A673 (cell line): ENCODE measurements at regions not wholly inside any gene's neighbourhood (a gene's known extent, or its start where the extent isn't known, plus 50 kb on each side); places are given as distances from the start of the nearest gene placed in this dataset.
A peak's percentile ranks its signal among the peaks of the same experiment; 100 is the strongest.

Source experiments
- BruUV-seq: library from RNA; stranded (reverse); fragments of 400-500 nt; replicated peaks from 2 replicates; lab custom pipeline; 2021; lab: Mats Ljungman, UMichigan
- CTCF ChIA-PET: fragments of 300-600 bp; sonication (Branson Sonifier 250); formaldehyde crosslinking; loops from one replicate; lab custom pipeline; 2022; ENCODE audit warnings: antibody characterized with exemption; lab: Charles Lee
- POLR2A ChIA-PET: fragments of 300-600 bp; sonication (Branson Sonifier 250); formaldehyde crosslinking; loops from one replicate; lab custom pipeline; 2022; ENCODE audit warnings: antibody characterized with exemption; ENCODE audit not compliant: low non-redundant PET; lab: Charles Lee
- DNase-seq: peaks from one replicate; pipeline ENCODE4 v3.0.0-alpha.2; 2015; ENCODE audit warnings: low spot score
- H3K27ac ChIP-seq: fragments of 200-600 bp; sonication (generic); 2 replicates; pipeline ENCODE4 v1.5.1; 2016; ENCODE audit warnings: mixed run types, low read depth, mild to moderate bottlenecking, mixed read lengths, antibody characterized with exemption, low read length; ENCODE audit not compliant: poor library complexity, severe bottlenecking
- H3K27me3 ChIP-seq: fragments of 200-600 bp; sonication (generic); replicated peaks from 2 replicates; pipeline ENCODE4 v1.6.1; 2017; ENCODE audit warnings: mixed run types, low read depth, mild to moderate bottlenecking, mixed read lengths, antibody characterized with exemption, low read length; ENCODE audit not compliant: insufficient read depth, poor library complexity
- H3K36me3 ChIP-seq: fragments of 200-600 bp; sonication (generic); 2 replicates; pipeline ENCODE4 v1.6.1; 2016; ENCODE audit warnings: mixed run types, mild to moderate bottlenecking, mixed read lengths, antibody characterized with exemption, low read length; ENCODE audit not compliant: insufficient read depth, poor library complexity, severe bottlenecking
- H3K4me1 ChIP-seq: fragments of 200-600 bp; sonication (generic); 2 replicates; pipeline ENCODE4 v1.6.1; 2017; ENCODE audit warnings: mixed run types, mild to moderate bottlenecking, mixed read lengths, antibody characterized with exemption, low read length; ENCODE audit not compliant: insufficient read depth, poor library complexity, severe bottlenecking
- H3K4me3 ChIP-seq: fragments of 200-600 bp; sonication (generic); 2 replicates; pipeline ENCODE4 v1.5.1; 2016; ENCODE audit warnings: low read depth, mixed run types, mild to moderate bottlenecking, mixed read lengths, low read length; ENCODE audit not compliant: poor library complexity, severe bottlenecking
- H3K9me3 ChIP-seq: fragments of 200-600 bp; sonication (generic); 2 replicates; pipeline ENCODE4 v1.6.1; 2016; ENCODE audit warnings: mixed run types, low read depth, mild to moderate bottlenecking, mixed read lengths, antibody characterized with exemption, low read length; ENCODE audit not compliant: poor library complexity, severe bottlenecking
- EZH2 ChIP-seq: fragments of 200-600 bp; sonication (generic); IDR thresholded peaks from 2 replicates; pipeline ENCODE4 v1.6.1; 2017; ENCODE audit warnings: borderline replicate concordance, low read depth, mild to moderate bottlenecking, mixed read lengths, antibody characterized with exemption, low read length; ENCODE audit not compliant: poor library complexity, severe bottlenecking
- intact Hi-C: fragments of 100-400 bp; cut with micrococcal nuclease; formaldehyde crosslinking; loops from one replicate; pipeline ENCODE4 v1.10.0; 2022; ENCODE audit not compliant: unreplicated experiment
- TF ChIP-seq, protein P1 (sequence below): fragments of 300-800, 200-600 bp; sonication (generic); conservative IDR thresholded peaks from 2 replicates; pipeline ENCODE4 v1.5.1; 2017; ENCODE audit warnings: low read depth, mild to moderate bottlenecking, antibody characterized with exemption, low read length, moderate library complexity, mixed read lengths

GRCh38 chr16:17784073-17784472 is 313.3 kb upstream of the XYLT1 start:
- H3K4me3 ChIP-seq: no peak overlapping the region
- no peaks in the 10 kb centered on the region for H3K27me3 ChIP-seq
- H3K4me1 ChIP-seq: no peaks in the 10 kb centered on the region
- no peaks in the 10 kb centered on the region for H3K36me3 ChIP-seq
- intact Hi-C loops: no loop called here
- H3K9me3 ChIP-seq: no peaks in the 10 kb centered on the region
- DNase-seq: peak; percentile 42
- ChIA-PET CTCF (no interaction called here), POLR2A (no interaction called here)
- H3K27ac ChIP-seq: no peak overlapping the region
- BruUV-seq: no TSS peak
- no peak for TF ChIP-seq EZH2
- TF ChIP-seq, protein P1, sequence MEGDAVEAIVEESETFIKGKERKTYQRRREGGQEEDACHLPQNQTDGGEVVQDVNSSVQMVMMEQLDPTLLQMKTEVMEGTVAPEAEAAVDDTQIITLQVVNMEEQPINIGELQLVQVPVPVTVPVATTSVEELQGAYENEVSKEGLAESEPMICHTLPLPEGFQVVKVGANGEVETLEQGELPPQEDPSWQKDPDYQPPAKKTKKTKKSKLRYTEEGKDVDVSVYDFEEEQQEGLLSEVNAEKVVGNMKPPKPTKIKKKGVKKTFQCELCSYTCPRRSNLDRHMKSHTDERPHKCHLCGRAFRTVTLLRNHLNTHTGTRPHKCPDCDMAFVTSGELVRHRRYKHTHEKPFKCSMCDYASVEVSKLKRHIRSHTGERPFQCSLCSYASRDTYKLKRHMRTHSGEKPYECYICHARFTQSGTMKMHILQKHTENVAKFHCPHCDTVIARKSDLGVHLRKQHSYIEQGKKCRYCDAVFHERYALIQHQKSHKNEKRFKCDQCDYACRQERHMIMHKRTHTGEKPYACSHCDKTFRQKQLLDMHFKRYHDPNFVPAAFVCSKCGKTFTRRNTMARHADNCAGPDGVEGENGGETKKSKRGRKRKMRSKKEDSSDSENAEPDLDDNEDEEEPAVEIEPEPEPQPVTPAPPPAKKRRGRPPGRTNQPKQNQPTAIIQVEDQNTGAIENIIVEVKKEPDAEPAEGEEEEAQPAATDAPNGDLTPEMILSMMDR: no peak

- Histone ChIP-seq H3K36me3 (no peaks in the 10 kb centered on the region), H3K27ac (no peak overlapping the region), H3K27me3 (no peaks in the 10 kb centered on the region), H3K4me3 (no peak overlapping the region), H3K9me3 (no peaks in the 10 kb centered on the region), H3K4me1 (no peaks in the 10 kb centered on the region)
- no peak for DNase-seq
- CTCF ChIA-PET: no interaction called here
- no TSS peak for BruUV-seq
- no peak for TF ChIP-seq EZH2
- TF ChIP-seq, protein P1: no peak
- intact Hi-C loops: no loop called here
- POLR2A ChIA-PET: no interaction called here
These were observed 309.4 kb upstream of the XYLT1 start for GRCh38 chr16:17780181-17780580.

DNA sequence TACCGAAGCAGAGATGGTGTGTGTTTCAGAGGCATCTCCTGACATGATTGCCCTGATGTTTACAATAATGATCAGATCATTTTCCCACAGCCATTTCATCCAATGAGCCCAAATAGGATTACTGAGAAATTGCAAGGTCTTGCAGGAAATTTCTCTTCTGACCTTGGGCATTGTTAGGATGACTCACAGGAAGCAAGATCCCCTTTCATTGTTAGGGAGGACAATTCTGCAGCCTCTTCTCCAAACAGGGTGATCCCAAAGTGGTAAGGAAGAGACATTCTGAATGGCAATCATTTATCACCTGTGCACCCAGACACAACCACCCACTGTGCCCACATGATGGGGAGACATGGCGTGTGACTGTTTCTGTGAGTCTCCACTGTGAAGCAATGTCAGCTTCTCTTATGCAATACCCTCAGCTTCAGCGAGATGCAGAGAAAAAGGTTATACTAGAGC is 306.7 kb upstream of the XYLT1 start:
- BruUV-seq: no TSS peak
- DNase-seq: peak; percentile 20
- no peaks in the 10 kb centered on the region for H3K27me3 ChIP-seq
- peaks cover 8% of the 10 kb centered on the region for H3K9me3 ChIP-seq
- H3K27ac ChIP-seq: no peak overlapping the region
- intact Hi-C loops: no loop called here
- CTCF ChIA-PET: no interaction called here
- no peaks in the 10 kb centered on the region for H3K36me3 ChIP-seq
- H3K4me1 ChIP-seq: no peaks in the 10 kb centered on the region
- POLR2A ChIA-PET: no interaction called here
- no peak for TF ChIP-seq EZH2
- TF ChIP-seq, protein P1: no peak
- H3K4me3 ChIP-seq: no peak overlapping the region
